UCSD-AML1 (cell line): ENCODE measurements at regions not wholly inside any gene's neighbourhood (a gene's known extent, or its start where the extent isn't known, plus 50 kb on each side); places are given as distances from the start of the nearest gene placed in this dataset.
A peak's percentile ranks its signal among the peaks of the same experiment; 100 is the strongest.

Experiments
- DNase-seq: peaks from one replicate; lab custom pipeline; 2025; ENCODE audit not compliant: unreplicated experiment; lab: John Stamatoyannopoulos, UW

GRCh38 chr5:18305288-18305924, 671.1 kb downstream of the TAF11L14 start:
- DNase-seq: peak; percentile 11

DNA sequence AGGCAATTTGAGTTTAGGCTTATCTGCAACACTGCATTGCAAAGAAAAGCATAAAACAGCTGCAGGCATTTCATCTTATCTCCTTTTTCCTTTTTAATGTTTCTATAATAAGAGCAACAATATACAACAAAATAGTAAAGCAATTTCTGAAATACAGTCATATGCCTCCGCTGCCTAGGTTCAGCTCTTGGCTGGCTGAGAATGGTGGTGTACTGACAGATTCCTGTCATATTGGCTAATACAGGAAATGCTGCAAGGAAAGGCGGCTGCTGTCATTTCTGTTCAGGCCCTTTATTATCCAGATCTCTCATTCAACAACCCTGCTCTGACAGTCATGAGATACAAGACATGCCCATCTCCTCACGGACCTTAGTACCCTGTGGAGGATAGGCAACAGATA, 677.0 kb downstream of the TAF11L14 start:
- DNase-seq: no peak

- DNase-seq: no peak
These were observed 677.8 kb downstream of the TAF11L14 start for GRCh38 chr5:18312016-18312415.

DNA sequence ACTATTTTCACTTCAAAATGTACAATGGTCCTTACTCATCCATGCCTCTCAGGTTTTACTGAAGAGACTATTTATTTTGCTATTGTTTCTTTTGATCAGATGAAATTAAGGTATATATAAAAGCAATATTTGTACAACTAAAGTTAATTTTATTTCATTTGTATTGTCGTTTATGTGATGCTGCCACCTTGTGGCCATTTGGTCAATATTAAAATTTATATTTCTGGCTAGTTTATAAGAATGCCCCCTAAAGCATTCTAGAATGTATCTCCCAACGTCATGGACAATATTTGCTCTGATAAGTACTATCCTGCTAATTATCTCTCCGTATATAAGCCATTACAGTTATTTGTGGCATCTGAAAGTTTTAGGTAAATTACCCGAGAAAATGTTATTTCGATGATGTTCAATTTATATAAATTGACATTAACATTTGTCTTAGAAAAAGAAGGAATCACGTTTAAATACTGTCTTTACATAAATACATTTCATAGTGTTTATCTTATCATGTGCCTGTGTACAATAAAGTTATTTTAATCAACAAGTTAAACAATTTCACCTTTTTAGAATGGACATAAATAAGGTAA, 680.0 kb downstream of the TAF11L14 start:
- DNase-seq: no peak

DNA sequence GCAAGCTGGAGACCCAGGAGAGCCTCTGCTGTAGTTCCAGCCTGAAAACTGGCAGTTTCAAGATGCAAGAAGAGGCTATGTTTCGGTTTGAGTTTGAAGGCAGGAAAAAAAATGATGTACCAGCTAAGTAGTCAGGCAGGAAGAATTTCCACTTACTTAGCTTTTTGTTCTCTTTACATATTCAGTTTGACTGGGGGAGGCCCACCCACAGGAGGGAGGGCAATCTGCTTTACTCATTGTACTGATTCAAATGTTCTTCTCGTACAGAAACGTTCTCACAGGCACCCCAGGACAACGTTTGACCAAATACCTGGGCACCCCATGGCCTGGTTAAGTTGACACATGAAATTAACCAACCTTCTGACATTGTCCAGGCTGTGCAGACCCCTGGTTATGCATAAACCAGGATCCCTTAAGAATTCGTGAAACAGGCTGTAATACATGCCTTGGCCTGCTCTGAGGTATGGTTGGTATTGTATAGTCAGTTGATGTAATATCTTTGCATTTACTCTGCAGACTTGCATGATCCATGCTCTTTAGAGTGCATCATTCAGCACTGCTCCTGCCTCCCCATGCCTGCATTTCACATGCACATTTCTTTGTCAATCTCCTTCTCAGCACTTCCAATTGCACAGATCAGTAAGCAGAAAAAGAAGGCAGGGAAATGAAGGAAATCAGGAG, 687.1 kb downstream of the TAF11L14 start:
- DNase-seq: no peak

DNA sequence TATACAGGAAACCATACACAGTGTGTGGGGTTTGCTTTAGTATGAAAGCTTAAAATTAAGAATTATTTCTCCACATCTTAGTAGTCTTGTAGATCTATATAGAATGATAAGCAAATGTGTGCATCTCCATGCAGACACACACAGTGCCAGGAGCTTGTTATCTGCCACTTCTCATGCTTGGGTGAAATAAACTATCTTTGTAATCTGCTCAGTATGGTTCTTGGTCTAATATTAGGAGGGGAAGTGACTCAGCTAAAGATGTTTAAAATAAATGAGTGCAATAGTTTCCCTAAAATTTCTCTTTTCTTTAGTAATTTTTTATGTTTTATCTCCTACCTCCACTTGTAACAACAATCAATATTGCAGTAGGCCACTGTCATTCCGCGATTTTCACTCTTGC, 689.6 kb downstream of the TAF11L14 start:
- no peak for DNase-seq

GRCh38 chr5:18325431-18325830, 691.2 kb downstream of the TAF11L14 start:
- DNase-seq: no peak

DNA sequence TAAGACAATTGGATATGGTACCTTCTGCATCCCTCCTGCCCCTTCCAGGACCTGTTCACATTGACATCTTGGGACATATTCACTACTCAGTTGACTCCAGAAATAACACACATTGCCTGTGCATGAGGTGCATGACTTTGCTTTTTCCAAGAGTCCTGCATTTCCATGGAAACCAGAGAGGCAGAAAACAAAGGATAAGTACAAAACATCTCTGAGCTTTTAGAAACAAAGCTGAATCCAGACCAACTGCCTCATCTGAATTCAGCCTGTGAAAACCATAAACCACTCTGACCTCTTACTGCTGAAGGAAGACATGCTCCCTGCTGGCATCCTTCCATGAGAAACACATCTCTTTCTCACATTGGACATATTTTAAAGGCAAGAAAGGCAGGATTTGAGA, 695.1 kb downstream of the TAF11L14 start:
- no peak for DNase-seq

DNA sequence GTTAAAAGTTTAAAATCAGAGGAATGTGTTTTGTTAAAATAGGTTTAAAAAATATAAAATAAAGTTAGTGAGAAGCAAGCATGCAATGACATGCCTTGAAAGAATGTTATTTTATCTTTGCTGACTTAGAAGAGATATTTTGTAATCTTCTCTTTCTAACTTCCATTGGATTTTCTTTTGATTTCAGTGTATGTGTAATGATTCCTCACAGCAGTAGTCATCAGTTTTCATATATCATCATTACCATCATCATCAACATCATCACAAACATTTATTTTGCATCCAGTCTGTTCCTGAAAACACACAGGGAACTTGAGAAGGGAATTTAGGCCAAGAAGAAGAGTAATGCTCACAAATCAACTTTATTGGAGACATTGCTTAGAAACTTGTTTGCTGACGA, 699.6 kb downstream of the TAF11L14 start:
- no peak for DNase-seq

DNA sequence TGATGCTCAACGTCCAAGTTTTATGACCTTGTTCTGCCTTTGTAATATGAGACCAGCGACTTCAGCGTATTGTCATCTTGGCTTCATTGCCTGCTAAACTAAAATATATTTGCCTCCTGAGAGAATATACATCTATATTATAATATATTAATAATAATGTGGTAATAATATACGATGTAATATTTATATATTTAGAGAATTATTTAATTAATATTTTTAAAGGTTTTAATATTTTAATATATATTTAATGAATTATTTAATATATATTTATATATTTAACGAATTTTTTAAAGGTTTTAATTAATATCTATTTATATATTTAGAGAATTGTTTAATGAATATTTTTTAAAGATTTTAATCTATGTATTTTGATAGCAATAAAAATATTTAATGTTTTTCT, 700.7 kb downstream of the TAF11L14 start:
- DNase-seq: no peak

- DNase-seq: no peak
These were observed 720.6 kb downstream of the TAF11L14 start for GRCh38 chr5:18354828-18355227.

DNA sequence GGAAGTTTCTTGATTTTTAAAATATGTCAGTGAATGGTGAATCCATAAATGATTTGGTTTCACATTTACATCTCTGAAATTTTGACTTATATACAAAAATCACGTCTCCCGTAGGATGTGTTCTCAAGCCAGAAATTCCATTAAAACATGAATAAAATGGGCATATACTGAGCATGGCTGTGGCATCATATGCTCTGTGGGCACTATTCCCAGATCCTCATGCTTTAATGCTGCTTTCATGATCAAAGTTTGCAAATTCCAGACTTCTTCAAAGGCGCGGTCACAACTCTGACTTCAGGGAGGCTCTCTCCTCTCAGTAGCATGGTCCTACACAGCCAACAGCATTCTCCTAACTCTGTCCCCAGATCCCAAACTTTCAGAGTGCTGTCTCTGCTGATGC, 723.2 kb downstream of the TAF11L14 start:
- no peak for DNase-seq

DNA sequence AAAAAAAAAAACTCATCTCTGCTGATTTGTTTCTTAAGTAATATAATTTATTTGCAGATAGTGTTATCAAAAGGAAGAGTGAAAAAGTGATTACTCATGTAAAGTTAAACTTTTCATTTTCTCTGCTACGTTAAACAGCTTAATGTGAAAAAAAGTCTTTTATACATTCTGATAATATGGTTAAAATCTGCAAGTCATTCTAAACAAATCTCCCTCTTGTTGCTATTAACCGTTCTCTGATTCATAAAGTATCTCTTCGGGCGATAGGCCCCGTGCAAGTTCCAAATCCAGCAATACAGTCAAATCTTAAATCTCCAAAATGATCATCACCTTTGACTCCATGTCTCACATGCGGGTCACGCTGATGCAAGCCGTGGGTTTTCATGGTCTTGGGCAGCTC, 732.0 kb downstream of the TAF11L14 start:
- no peak for DNase-seq

DNA sequence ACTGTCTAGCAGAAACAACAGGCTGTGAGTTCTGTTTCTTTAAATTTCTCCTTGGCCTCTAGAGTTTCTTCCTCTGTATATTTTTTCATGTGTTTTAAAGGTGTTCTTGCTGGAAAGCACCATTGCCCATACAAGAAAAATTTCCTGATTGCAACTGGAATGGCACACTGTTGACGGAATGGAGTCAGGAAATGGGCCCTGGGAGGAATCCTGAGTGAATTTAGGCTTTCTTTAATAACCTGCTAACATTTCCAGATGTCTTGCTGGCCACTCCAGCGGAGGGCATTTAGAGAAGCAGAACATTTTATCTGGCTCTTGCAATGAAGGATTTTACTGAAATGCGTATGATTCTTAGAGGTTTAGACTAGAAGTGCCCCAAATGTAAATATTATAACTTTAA, 736.3 kb downstream of the TAF11L14 start:
- DNase-seq: no peak

DNA sequence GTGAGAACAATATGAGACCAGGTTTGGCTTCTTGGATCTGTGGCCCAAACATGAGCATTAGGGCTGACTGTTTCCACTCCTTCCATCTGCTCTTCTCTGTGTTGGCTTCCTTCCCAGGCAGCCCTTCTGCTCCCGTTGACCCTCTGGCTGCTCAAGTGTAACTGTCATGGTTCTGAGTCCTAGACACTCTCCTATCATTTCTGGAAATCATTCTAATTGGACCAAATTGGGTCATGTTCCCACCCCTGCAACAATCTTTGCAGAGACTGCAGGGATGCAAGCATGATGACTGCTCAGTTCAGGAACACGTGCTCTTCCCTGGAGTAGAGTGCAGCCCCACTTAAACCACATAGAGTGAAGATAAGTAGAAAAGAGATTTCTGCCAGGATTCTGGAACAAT, 741.4 kb downstream of the TAF11L14 start:
- no peak for DNase-seq

DNA sequence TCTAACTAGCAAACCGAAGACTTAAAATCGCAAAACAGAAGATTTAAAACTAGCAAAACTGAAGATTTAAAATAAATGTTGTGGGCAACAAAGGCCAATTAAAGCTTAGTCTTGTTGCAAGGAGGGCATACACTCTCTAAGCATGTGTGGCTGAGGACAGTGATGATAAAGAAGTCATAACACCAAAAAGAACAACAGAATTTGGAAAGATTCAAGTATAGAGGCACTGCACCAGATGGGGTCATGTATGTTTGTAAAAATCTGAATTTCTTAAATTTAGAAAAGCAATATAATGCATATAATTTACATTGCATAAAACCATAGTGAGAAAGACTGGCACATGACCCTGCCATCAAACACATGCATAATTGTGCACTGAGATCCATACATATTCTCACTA, 743.8 kb downstream of the TAF11L14 start:
- DNase-seq: no peak

GRCh38 chr5:18379189-18379588, 744.9 kb downstream of the TAF11L14 start:
- DNase-seq: no peak

DNA sequence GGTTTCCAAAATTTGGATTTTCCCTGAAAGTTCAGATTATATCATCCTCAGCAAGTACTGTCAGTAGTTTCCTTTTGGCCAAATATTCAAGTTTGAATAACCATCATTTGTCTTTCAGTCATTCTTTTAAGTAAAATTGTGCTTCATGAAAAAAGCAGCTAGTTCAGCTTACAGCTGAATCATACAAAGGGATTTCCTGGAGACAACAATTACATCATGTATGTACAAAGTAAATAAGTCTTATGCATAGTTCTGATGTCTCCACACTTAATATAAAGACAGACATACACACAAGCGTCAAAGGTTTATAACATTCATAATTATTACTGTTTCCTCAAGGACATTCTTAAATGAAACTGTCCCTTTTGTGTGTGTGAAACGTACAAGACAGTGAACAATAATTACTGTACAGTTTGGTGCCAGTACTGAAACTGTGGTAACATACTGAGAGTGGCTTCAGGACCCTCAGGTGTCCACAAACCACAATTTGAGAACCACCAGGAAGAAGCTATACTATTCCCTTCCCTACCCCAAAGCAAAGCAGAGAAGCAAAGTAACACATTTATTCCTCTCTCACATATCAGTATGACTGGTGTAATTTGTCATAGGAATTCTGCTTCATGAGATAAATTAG, 746.6 kb downstream of the TAF11L14 start:
- no peak for DNase-seq

DNA sequence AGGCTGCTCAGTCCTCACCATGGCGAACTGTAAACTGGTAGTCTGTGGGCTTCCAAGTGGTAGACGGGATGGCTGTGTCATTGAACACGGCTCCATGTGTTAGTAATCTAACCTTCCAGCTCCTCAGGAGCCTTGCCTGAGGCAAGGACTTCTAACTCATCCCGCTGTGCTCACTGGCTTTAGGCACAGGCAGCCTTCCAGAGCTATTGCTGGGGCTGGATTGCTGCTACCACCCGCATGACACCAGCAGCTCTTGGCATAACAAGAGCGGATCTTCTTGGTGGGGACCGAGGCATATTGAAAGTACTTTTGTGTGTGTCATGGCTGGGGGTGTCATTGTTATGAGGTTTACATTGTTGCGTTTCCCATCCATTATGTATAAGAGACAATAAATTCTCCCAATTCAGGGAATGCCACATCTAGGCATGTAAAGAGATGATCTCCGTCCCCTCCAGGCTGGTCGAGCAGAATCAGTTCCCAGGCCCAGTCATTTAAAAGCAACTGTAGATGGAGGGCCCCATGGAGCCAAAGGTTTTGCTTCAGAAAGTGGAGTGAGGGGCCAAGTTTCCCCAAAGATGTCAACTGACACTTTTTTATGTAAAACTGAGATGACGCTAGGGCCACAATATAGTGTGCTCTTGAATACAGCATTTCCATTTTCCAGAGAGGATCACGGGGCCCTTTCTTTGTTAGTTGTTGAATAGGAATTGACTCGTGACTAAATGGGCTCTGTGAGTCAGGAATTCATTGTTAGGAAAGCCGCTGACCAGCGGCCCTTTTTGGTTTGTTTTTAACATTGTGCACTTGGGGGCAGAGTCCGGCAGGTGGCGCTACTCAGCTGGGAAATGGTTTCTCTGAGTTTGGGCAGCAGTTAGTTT, 759.5 kb downstream of the TAF11L14 start:
- peak; percentile 46 for DNase-seq

GRCh38 chr5:18394443-18394804, 760.2 kb downstream of the TAF11L14 start:
- no peak for DNase-seq
